K562 (cell line): ENCODE measurements at regions not wholly inside any gene's neighbourhood (a gene's known extent, or its start where the extent isn't known, plus 50 kb on each side); places are given as distances from the start of the nearest gene placed in this dataset.

Source experiments
- ATAC-seq: fragments of 200-7000 bp; cut with Tn5 transposase; 3 replicates; pipeline ENCODE4 v1.9.1; 2020; ENCODE audit warnings: moderate library complexity
- BruUV-seq: library from RNA; stranded (reverse); fragments of 400-500 nt; replicated peaks from 2 replicates; lab custom pipeline; 2021; lab: Mats Ljungman, UMichigan
- CTCF ChIA-PET: fragments of 300-600 bp; formaldehyde crosslinking; extraction: SDS; loops from one replicate; lab custom pipeline; 2021; ENCODE audit warnings: low intra/inter-chr PET ratio; lab: Yijun Ruan, JAX
- POLR2A ChIA-PET: fragments of 300-600, 350-650 bp; sonication (Branson Sonifier 250); formaldehyde crosslinking; extraction: SDS; loops from one replicate; lab custom pipeline; 2021; ENCODE audit warnings: antibody characterized with exemption, inconsistent platforms; lab: Yijun Ruan, JAX
- DNase-seq, 4 experiments: peaks; one replicate each; pipeline versions ENCODE4 v3.0.0 to v3.0.0-alpha.2; 2011 to 2018; ENCODE audit warnings: low spot score in 3 of 4, mixed read lengths in 3 of 4; ENCODE audit errors: extremely low read depth in 1 of 4
- FAIRE-seq: peaks from 2 replicates; lab custom pipeline; 2011; peaks lifted over from hg19 to GRCh38; lab: Jason Lieb, UNC
- H2AFZ ChIP-seq: 2 replicates; pipeline ENCODE4 v1.6.0; 2011; ENCODE audit warnings: low read depth, low read length, control low read depth, inconsistent platforms
- H3K27ac ChIP-seq: fragments of 200-600 bp; 3 replicates; pipeline ENCODE4 v1.8.0; 2011; ENCODE audit warnings: low read depth, mild to moderate bottlenecking, control low read depth, inconsistent platforms, low read length, moderate library complexity, mixed read lengths; ENCODE audit errors: extremely low read depth
- H3K27me3 ChIP-seq, 2 experiments: fragments of 300-600 bp in 1 of 2; 2 replicates in 1 of 2; 3 replicates in 1 of 2; pipeline versions ENCODE4 v1.6.0 to v1.8.0; 2011; ENCODE audit warnings: inconsistent platforms in 2 of 2, low read length in 2 of 2, mild to moderate bottlenecking in 1 of 2, mixed read lengths in 1 of 2, moderate library complexity in 1 of 2; ENCODE audit not compliant: control insufficient read depth in 2 of 2, insufficient read depth in 2 of 2
- H3K36me3 ChIP-seq: fragments of 300-600 bp; 3 replicates; pipeline ENCODE4 v1.8.0; 2011; ENCODE audit warnings: mild to moderate bottlenecking, low read length, inconsistent platforms; ENCODE audit not compliant: control insufficient read depth, insufficient read depth
- H3K4me1 ChIP-seq, 2 experiments: fragments of 200-600 bp in 1 of 2; replicated peaks in 1 of 2; 2 replicates in 1 of 2; 3 replicates in 1 of 2; pipeline versions ENCODE4 v1.5.1 to v1.8.0; 2011; ENCODE audit warnings: inconsistent platforms in 2 of 2, low read length in 2 of 2, mild to moderate bottlenecking in 1 of 2, mixed read lengths in 1 of 2, moderate library complexity in 1 of 2; ENCODE audit not compliant: control insufficient read depth in 2 of 2, insufficient read depth in 2 of 2
- H3K4me2 ChIP-seq: 2 replicates; pipeline ENCODE4 v1.6.1; 2011; ENCODE audit warnings: low read length, control low read depth, inconsistent platforms, mixed read lengths; ENCODE audit not compliant: insufficient read depth
- H3K4me3 ChIP-seq: fragments of 200-600 bp; sonication (generic), shearing (Covaris generic); 2 replicates; pipeline ENCODE4 v1.5.1; 2016; ENCODE audit warnings: control low read depth, inconsistent platforms
- H3K79me2 ChIP-seq: fragments of 200-600 bp; 3 replicates; pipeline ENCODE4 v1.8.0; 2011; ENCODE audit warnings: low read length, inconsistent platforms; ENCODE audit not compliant: control insufficient read depth, insufficient read depth
- H3K9ac ChIP-seq, 2 experiments: 2 replicates each; pipeline versions ENCODE4 v1.6.0 to v1.6.1; 2011; ENCODE audit warnings: low read depth in 2 of 2, low read length in 2 of 2, control low read depth in 1 of 2, inconsistent platforms in 1 of 2, mild to moderate bottlenecking in 1 of 2, mixed read lengths in 1 of 2; ENCODE audit not compliant: insufficient read depth in 1 of 2
- H3K9me1 ChIP-seq: one replicate; pipeline ENCODE4 v1.6.0; 2011; ENCODE audit warnings: inconsistent platforms, mild to moderate bottlenecking, low read length, moderate library complexity; ENCODE audit not compliant: control insufficient read depth, insufficient read depth
- H3K9me3 ChIP-seq: replicated peaks from 2 replicates; pipeline ENCODE4 v1.5.1; 2011; ENCODE audit warnings: low read depth, low read length, inconsistent platforms; ENCODE audit not compliant: control insufficient read depth, insufficient read depth
- H4K20me1 ChIP-seq: replicated peaks from 2 replicates; pipeline ENCODE4 v1.6.1; 2011; ENCODE audit warnings: low read length, inconsistent platforms, mixed read lengths; ENCODE audit not compliant: control insufficient read depth, insufficient read depth
- CTCF ChIP-seq, 3 experiments: IDR thresholded peaks in 2 of 3; conservative IDR thresholded peaks in 1 of 3; 2 replicates each; pipeline ENCODE4 v1.5.1; 2011 to 2012; ENCODE audit warnings: low read length in 3 of 3, mild to moderate bottlenecking in 3 of 3, control low read depth in 2 of 3, improper control_type of control experiment in 1 of 3, inconsistent platforms in 1 of 3, low read depth in 1 of 3, mixed read lengths in 1 of 3, moderate library complexity in 1 of 3; ENCODE audit not compliant: insufficient read depth in 2 of 3
- GATA2 ChIP-seq: sonication (generic); formaldehyde crosslinking; IDR thresholded peaks from 2 replicates; pipeline ENCODE4 v1.4.0; 2020; ENCODE audit warnings: mild to moderate bottlenecking, missing genetic modification reagents
- HDAC6 ChIP-seq: IDR thresholded peaks from 2 replicates; pipeline ENCODE4 v1.6.1; 2012; ENCODE audit warnings: low read depth, mild to moderate bottlenecking, control low read depth, inconsistent platforms, low read length, moderate library complexity
- HLTF ChIP-seq: fragments of 450-650 bp; IDR thresholded peaks from 2 replicates; pipeline ENCODE4 v1.6.1; 2016
- MCM3 ChIP-seq: fragments of 450-650 bp; IDR thresholded peaks from 2 replicates; pipeline ENCODE4 v1.6.1; 2016
- NELFE ChIP-seq: IDR thresholded peaks from 2 replicates; pipeline ENCODE4 v1.6.1; 2011; ENCODE audit warnings: mild to moderate bottlenecking; ENCODE audit not compliant: insufficient read depth, insufficient read length
- ZNF217 ChIP-seq: sonication (generic); formaldehyde crosslinking; IDR thresholded peaks from 2 replicates; pipeline ENCODE4 v1.8.0; 2022; ENCODE audit warnings: mild to moderate bottlenecking, missing genetic modification reagents
- ZNF316 ChIP-seq: fragments of 450-650 bp; IDR thresholded peaks from 2 replicates; pipeline ENCODE4 v1.6.1; 2016
- WGBS: fragments of 100-300 bp; shearing (Covaris generic); methylation state at CpG from one replicate; pipeline ENCODE4 v1.1.6; 2016; ENCODE audit warnings: low coverage, mixed read lengths; ENCODE audit not compliant: insufficient coverage; ENCODE audit errors: missing lambda C conversion rate; 5-methylcytosine and 5-hydroxymethylcytosine counted together
- in situ Hi-C: fragments of 300-500 bp; cut with MboI; formaldehyde crosslinking; loops from 4 replicates; pipeline ENCODE4 v1.15.0; 2018; ENCODE audit warnings: inconsistent platforms, mixed read lengths
- intact Hi-C: fragments of 100-400 bp; cut with micrococcal nuclease; formaldehyde crosslinking; loops from 2 replicates; pipeline ENCODE4 v1.14.2; 2022
- TF ChIP-seq, protein P1 (sequence below): fragments of 450-650 bp; IDR thresholded peaks from 2 replicates; pipeline ENCODE4 v1.6.1; 2016; ENCODE audit warnings: mild to moderate bottlenecking, moderate library complexity

GRCh38 chr4:44914748-44915147 lies 188.4 kb upstream of the GNPDA2 start:
- Histone ChIP-seq H2AFZ (no peak overlapping the region), H4K20me1 (no peaks in the 10 kb centered on the region), H3K79me2 (no peaks in the 10 kb centered on the region), H3K4me1 (no peaks in the 10 kb centered on the region), H3K36me3 (no peaks in the 10 kb centered on the region), H3K4me3 (no peak overlapping the region), H3K9ac (no peak overlapping the region), H3K9me1 (no peaks in the 10 kb centered on the region), H3K27me3 (no peaks in the 10 kb centered on the region), H3K27ac (no peak overlapping the region), H3K9me3 (no peaks in the 10 kb centered on the region), H3K4me2 (no peak overlapping the region)
- in situ Hi-C loops (no loop called here), intact Hi-C loops (no loop called here)
- FAIRE-seq (no peak), DNase-seq (no peak), ATAC-seq (no peak)
- TF ChIP-seq, protein P1, sequence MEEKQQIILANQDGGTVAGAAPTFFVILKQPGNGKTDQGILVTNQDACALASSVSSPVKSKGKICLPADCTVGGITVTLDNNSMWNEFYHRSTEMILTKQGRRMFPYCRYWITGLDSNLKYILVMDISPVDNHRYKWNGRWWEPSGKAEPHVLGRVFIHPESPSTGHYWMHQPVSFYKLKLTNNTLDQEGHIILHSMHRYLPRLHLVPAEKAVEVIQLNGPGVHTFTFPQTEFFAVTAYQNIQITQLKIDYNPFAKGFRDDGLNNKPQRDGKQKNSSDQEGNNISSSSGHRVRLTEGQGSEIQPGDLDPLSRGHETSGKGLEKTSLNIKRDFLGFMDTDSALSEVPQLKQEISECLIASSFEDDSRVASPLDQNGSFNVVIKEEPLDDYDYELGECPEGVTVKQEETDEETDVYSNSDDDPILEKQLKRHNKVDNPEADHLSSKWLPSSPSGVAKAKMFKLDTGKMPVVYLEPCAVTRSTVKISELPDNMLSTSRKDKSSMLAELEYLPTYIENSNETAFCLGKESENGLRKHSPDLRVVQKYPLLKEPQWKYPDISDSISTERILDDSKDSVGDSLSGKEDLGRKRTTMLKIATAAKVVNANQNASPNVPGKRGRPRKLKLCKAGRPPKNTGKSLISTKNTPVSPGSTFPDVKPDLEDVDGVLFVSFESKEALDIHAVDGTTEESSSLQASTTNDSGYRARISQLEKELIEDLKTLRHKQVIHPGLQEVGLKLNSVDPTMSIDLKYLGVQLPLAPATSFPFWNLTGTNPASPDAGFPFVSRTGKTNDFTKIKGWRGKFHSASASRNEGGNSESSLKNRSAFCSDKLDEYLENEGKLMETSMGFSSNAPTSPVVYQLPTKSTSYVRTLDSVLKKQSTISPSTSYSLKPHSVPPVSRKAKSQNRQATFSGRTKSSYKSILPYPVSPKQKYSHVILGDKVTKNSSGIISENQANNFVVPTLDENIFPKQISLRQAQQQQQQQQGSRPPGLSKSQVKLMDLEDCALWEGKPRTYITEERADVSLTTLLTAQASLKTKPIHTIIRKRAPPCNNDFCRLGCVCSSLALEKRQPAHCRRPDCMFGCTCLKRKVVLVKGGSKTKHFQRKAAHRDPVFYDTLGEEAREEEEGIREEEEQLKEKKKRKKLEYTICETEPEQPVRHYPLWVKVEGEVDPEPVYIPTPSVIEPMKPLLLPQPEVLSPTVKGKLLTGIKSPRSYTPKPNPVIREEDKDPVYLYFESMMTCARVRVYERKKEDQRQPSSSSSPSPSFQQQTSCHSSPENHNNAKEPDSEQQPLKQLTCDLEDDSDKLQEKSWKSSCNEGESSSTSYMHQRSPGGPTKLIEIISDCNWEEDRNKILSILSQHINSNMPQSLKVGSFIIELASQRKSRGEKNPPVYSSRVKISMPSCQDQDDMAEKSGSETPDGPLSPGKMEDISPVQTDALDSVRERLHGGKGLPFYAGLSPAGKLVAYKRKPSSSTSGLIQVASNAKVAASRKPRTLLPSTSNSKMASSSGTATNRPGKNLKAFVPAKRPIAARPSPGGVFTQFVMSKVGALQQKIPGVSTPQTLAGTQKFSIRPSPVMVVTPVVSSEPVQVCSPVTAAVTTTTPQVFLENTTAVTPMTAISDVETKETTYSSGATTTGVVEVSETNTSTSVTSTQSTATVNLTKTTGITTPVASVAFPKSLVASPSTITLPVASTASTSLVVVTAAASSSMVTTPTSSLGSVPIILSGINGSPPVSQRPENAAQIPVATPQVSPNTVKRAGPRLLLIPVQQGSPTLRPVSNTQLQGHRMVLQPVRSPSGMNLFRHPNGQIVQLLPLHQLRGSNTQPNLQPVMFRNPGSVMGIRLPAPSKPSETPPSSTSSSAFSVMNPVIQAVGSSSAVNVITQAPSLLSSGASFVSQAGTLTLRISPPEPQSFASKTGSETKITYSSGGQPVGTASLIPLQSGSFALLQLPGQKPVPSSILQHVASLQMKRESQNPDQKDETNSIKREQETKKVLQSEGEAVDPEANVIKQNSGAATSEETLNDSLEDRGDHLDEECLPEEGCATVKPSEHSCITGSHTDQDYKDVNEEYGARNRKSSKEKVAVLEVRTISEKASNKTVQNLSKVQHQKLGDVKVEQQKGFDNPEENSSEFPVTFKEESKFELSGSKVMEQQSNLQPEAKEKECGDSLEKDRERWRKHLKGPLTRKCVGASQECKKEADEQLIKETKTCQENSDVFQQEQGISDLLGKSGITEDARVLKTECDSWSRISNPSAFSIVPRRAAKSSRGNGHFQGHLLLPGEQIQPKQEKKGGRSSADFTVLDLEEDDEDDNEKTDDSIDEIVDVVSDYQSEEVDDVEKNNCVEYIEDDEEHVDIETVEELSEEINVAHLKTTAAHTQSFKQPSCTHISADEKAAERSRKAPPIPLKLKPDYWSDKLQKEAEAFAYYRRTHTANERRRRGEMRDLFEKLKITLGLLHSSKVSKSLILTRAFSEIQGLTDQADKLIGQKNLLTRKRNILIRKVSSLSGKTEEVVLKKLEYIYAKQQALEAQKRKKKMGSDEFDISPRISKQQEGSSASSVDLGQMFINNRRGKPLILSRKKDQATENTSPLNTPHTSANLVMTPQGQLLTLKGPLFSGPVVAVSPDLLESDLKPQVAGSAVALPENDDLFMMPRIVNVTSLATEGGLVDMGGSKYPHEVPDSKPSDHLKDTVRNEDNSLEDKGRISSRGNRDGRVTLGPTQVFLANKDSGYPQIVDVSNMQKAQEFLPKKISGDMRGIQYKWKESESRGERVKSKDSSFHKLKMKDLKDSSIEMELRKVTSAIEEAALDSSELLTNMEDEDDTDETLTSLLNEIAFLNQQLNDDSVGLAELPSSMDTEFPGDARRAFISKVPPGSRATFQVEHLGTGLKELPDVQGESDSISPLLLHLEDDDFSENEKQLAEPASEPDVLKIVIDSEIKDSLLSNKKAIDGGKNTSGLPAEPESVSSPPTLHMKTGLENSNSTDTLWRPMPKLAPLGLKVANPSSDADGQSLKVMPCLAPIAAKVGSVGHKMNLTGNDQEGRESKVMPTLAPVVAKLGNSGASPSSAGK = no peak
- TF ChIP-seq HLTF (no peak), ZNF217 (CRISPR knock-in tag) (no peak), MCM3 (no peak), HDAC6 (no peak), ZNF316 (no peak), CTCF (IDR thresholded peaks at IDR 0.05 in 2 of 3, conservative IDR thresholded peaks at IDR 0.05 in 1 of 3; ENCODE audit: insufficient read depth in 2 of 3, low read depth in 1 of 3, low read length in 3 of 3) (no peak), NELFE (no peak), GATA2 (CRISPR knock-in tag) (no peak)
- 0% methylated on average over 2 of the region's 2 CpGs for WGBS
- CTCF ChIA-PET = no interaction called here
- POLR2A ChIA-PET = no interaction called here
- no TSS peak for BruUV-seq
